Parathyroid adenoma (tissue), 2 donors: ENCODE measurements at regions not wholly inside any gene's neighbourhood (a gene's known extent, or its start where the extent isn't known, plus 50 kb on each side); places are given as distances from the start of the nearest gene placed in this dataset.

ENCODE experiments used
- H2AFZ ChIP-seq: fragments of 300-600 bp; sonication (generic); one replicate; pipeline ENCODE4 v1.7.0; 2017; ENCODE audit warnings: antibody characterized with exemption, mild to moderate bottlenecking
- H3K27ac ChIP-seq: fragments of 300-600 bp; sonication (generic); one replicate; pipeline ENCODE4 v1.7.0; 2017
- H3K27me3 ChIP-seq: fragments of 300-600 bp; sonication (generic); one replicate; pipeline ENCODE4 v1.7.0; 2017; ENCODE audit warnings: low read length; ENCODE audit not compliant: control insufficient read depth, insufficient read depth
- H3K36me3 ChIP-seq: fragments of 300-600 bp; sonication (generic); one replicate; pipeline ENCODE4 v1.7.0; 2017; ENCODE audit warnings: low read length; ENCODE audit not compliant: control insufficient read depth, insufficient read depth
- H3K4me1 ChIP-seq: fragments of 300-600 bp; sonication (generic); one replicate; pipeline ENCODE4 v1.7.0; 2017; ENCODE audit warnings: control low read depth
- H3K4me2 ChIP-seq: fragments of 300-600 bp; sonication (generic); one replicate; pipeline ENCODE4 v1.7.0; 2017; ENCODE audit warnings: low read length
- H3K4me3 ChIP-seq: fragments of 300-600 bp; sonication (generic); one replicate; pipeline ENCODE4 v1.7.0; 2017; ENCODE audit warnings: low read depth, low read length
- H3K79me2 ChIP-seq: fragments of 300-600 bp; sonication (generic); one replicate; pipeline ENCODE4 v1.7.0; 2017; ENCODE audit warnings: control low read depth
- H3K9ac ChIP-seq: fragments of 300-600 bp; sonication (generic); one replicate; pipeline ENCODE4 v1.7.0; 2017; ENCODE audit warnings: mild to moderate bottlenecking
- H3K9me3 ChIP-seq: fragments of 300-600 bp; sonication (generic); one replicate; pipeline ENCODE4 v1.7.0; 2017; ENCODE audit warnings: low read length; ENCODE audit not compliant: control insufficient read depth
- CTCF ChIP-seq: fragments of 300-600 bp; sonication (generic); IDR thresholded peaks from one replicate; pipeline ENCODE4 v1.7.0; 2017; ENCODE audit warnings: antibody characterized with exemption, mild to moderate bottlenecking
- donor health status: primary hyperparathyroidism.

DNA sequence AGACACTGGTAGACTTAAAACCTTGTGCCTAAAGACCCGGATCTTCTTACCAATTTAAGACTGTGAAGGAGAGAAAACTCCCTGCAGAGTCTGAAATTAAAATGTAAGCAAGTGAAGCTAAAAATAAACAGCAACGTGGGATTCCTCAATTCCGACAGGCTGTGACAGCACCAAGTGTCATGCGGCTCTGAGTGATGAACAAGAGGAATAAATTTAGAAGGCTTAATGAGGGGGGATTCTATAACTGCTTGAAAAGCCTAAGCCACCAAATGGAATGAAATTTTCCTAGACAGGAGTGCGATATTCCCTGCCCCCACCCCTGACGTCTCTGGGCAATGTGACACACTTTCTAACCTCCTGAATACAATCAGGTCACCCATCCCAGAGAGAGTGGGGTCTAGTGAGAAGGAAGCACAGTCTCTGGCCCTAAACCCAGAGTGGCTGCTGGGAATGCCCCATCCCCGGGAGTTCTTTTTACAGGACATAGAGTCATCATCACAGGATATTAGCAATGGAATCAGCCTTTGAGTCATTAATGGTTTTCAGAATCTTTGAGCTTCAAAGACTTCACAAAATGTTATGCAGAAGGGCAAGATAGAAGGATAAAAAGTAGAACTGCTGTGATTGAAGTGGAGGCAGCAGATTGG, 114.3 kb downstream of the EDEM1 start:
- no peaks in the 10 kb centered on the region for H3K27me3 ChIP-seq
- H3K4me3 ChIP-seq: no peak overlapping the region
- no peaks in the 10 kb centered on the region for H3K79me2 ChIP-seq
- no peaks in the 10 kb centered on the region for H3K9me3 ChIP-seq
- no peaks in the 10 kb centered on the region for H3K4me1 ChIP-seq
- no peak overlapping the region for H3K9ac ChIP-seq
- no peak overlapping the region for H3K4me2 ChIP-seq
- H3K27ac ChIP-seq: no peak overlapping the region
- no peak for TF ChIP-seq CTCF
- no peak overlapping the region for H2AFZ ChIP-seq
- no peaks in the 10 kb centered on the region for H3K36me3 ChIP-seq

- H3K4me1 ChIP-seq: no peaks in the 10 kb centered on the region
- no peaks in the 10 kb centered on the region for H3K9me3 ChIP-seq
- no peaks in the 10 kb centered on the region for H3K79me2 ChIP-seq
- no peaks in the 10 kb centered on the region for H3K36me3 ChIP-seq
- H3K27ac ChIP-seq: no peak overlapping the region
- H3K4me3 ChIP-seq: no peak overlapping the region
- no peak overlapping the region for H3K9ac ChIP-seq
- no peak for TF ChIP-seq CTCF
- H3K27me3 ChIP-seq: no peaks in the 10 kb centered on the region
- H2AFZ ChIP-seq: no peak overlapping the region
- no peak overlapping the region for H3K4me2 ChIP-seq
Measured at GRCh38 chr3:5302661-5303060, 115.2 kb downstream of the EDEM1 start.

DNA sequence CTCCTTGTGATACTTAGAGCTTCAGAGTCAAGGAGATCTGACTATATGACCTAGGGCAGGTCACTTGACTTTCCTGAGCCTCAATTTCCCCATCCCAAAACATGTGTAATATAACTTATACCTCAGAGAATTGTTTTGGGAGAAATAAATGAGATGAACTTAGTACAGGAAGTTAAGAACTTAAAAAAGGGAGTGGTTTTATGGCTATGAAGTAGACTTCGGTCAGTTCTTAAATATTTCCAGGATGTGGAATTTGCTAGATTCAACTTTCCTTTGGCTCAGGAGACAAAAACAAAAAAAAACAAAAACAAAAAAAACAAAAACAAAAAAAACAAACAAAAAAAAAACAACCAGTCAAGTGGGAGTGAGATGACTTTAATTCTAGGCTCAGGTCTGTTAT, 116.7 kb downstream of the EDEM1 start:
- no peaks in the 10 kb centered on the region for H3K9me3 ChIP-seq
- H3K27me3 ChIP-seq: no peaks in the 10 kb centered on the region
- H3K4me1 ChIP-seq: no peaks in the 10 kb centered on the region
- H3K36me3 ChIP-seq: no peaks in the 10 kb centered on the region
- H3K27ac ChIP-seq: no peak overlapping the region
- no peak overlapping the region for H3K4me2 ChIP-seq
- no peak for TF ChIP-seq CTCF
- H2AFZ ChIP-seq: no peak overlapping the region
- H3K79me2 ChIP-seq: no peaks in the 10 kb centered on the region
- H3K4me3 ChIP-seq: no peak overlapping the region
- no peak overlapping the region for H3K9ac ChIP-seq

DNA sequence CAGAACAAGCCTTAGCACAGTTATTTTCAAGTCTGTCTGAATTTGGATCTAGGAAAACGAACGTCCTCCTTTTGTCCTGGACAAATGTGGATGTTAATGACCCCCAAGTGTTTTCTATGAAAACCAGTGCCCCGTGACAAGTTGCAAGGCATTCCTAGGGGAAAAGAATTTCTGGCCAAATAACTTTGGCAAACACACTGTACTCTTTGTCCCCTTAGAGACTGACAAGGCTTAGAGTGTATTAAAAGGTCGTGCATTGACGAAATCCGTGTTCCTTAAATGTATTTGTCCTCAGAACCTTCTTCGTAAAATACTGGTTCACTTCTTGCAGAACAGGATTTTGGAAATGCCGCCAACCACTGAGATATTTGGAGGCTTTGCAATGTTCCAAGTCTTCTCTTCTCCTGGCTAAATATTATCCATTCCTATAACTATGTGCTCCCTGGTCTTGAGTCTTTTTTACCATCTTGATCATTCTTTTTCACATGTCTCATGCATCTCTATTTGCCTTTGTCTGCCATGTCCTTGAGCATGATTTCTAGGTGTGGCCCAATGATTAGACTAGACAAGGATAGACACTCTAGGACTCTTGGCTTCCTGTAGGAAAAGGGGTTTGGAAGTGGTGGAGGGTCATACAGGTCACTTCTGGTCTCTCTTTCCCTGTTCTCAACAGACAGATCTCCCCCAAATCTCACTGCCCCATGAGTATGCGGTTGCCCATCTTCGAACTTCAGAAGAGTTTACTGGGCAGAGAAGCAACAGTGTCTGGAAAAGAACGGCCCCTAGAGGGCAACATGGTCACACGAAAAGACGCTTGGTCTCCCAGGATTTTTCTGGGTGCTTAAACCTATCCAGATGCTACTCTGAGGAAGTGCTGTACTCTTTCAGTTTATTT, 117.5 kb downstream of the EDEM1 start:
- no peaks in the 10 kb centered on the region for H3K36me3 ChIP-seq
- no peak overlapping the region for H3K9ac ChIP-seq
- no peaks in the 10 kb centered on the region for H3K9me3 ChIP-seq
- H3K79me2 ChIP-seq: no peaks in the 10 kb centered on the region
- no peak overlapping the region for H3K27ac ChIP-seq
- no peak for TF ChIP-seq CTCF
- no peak overlapping the region for H2AFZ ChIP-seq
- no peaks in the 10 kb centered on the region for H3K4me1 ChIP-seq
- no peaks in the 10 kb centered on the region for H3K27me3 ChIP-seq
- no peak overlapping the region for H3K4me3 ChIP-seq
- no peak overlapping the region for H3K4me2 ChIP-seq
